Type B pancreatic cell (in vitro differentiated cells): ENCODE measurements at regions not wholly inside any gene's neighbourhood (a gene's known extent, or its start where the extent isn't known, plus 50 kb on each side); places are given as distances from the start of the nearest gene placed in this dataset.
"Not testable (repeated sequence)": the region's sequence is repeated elsewhere in the genome, so short reads cannot be mapped to it uniquely, and the experiment has no call there.

Source experiments
- DNase-seq: peaks from one replicate; pipeline ENCODE4 v3.0.0; 2021; ENCODE audit warnings: mixed read lengths; ENCODE audit not compliant: unreplicated experiment; ENCODE audit errors: extremely low spot score
- H3K27ac Mint-ChIP-seq: 2 replicates; pipeline ENCODE4 v1.8.0; 2021; ENCODE audit warnings: mild to moderate bottlenecking, mixed read lengths
- H3K27me3 Mint-ChIP-seq: 2 replicates; pipeline ENCODE4 v1.8.0; 2021; ENCODE audit warnings: mixed read lengths
- H3K36me3 Mint-ChIP-seq: 2 replicates; pipeline ENCODE4 v1.8.0; 2021; ENCODE audit warnings: mixed read lengths
- H3K4me1 Mint-ChIP-seq: one replicate; pipeline ENCODE4 v1.8.0; 2021; ENCODE audit warnings: mixed read lengths; ENCODE audit not compliant: unreplicated experiment
- H3K4me3 Mint-ChIP-seq: 2 replicates; pipeline ENCODE4 v1.8.0; 2021; ENCODE audit warnings: mild to moderate bottlenecking, mixed read lengths
- H3K9me3 Mint-ChIP-seq: 2 replicates; pipeline ENCODE4 v1.8.0; 2021; ENCODE audit warnings: mixed read lengths
- TF ChIP-seq, protein P1 (sequence below): fragments of 200-600 bp; sonication (generic); conservative IDR thresholded peaks from 2 replicates; pipeline ENCODE4 v1.5.0; 2021; ENCODE audit warnings: antibody characterized with exemption, mild to moderate bottlenecking

DNA sequence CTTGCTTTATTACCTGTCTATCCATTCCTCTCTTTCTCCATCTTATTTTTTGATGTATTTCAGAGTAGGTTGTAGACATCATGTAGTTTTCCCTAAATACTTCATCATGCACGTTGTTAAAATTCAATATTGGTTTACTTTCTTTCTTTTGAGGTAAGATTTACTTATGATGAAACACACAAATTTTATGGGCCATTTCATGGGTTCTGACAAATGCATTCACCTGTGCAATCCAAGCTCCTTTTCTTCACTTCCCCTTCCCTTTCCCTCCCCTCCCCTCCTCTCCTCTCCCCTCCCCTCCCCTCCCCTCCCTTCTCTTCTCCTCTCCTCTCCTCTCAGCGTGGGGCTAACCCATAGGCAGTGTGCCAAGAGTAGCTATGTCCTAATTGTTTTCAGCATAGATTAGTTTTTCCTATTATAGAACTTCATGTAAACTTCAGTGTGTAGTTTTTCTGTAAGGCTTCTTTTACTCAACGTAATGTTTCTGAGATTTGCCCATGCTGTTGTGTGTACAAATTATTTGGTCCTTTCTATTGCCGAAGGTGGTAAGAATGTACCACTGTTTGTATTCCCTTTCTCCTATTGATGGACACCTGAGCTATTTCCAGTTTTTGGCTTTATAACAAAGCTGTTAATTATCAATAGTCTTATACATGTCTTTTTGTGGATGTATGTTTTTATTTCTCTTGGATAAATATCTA is 92.9 kb upstream of the CLINT1 start:
- H3K27ac Mint-ChIP-seq, result no peak overlapping the region

DNA sequence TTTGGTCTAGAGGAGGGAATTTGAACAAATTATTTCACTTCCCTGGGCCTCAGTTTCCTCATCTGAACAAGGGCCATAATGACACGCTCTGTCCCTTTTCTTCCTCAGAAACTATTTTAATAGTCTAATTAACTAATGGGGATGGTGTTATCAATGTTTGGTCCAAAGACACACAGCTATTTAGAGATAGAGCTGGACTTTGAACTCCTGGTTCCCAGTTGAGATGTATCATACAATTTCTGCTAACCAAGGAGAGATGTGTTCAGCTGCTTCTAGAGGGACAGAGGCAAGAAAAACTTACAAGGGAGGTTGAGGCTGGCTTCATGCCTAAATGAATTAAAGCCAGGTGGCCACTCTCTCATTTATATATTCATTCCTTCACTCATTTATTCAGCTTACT is 90.6 kb upstream of the CLINT1 start:
- H3K27ac Mint-ChIP-seq, result no peak overlapping the region
- no peak for DNase-seq

More for the DNA sequence above, 92.9 kb upstream of the CLINT1 start:
- H3K9me3 Mint-ChIP-seq, result peaks cover 4% of the 10 kb centered on the region
- peaks cover 12% of the 10 kb centered on the region for H3K4me1 Mint-ChIP-seq
- TF ChIP-seq, protein P1, sequence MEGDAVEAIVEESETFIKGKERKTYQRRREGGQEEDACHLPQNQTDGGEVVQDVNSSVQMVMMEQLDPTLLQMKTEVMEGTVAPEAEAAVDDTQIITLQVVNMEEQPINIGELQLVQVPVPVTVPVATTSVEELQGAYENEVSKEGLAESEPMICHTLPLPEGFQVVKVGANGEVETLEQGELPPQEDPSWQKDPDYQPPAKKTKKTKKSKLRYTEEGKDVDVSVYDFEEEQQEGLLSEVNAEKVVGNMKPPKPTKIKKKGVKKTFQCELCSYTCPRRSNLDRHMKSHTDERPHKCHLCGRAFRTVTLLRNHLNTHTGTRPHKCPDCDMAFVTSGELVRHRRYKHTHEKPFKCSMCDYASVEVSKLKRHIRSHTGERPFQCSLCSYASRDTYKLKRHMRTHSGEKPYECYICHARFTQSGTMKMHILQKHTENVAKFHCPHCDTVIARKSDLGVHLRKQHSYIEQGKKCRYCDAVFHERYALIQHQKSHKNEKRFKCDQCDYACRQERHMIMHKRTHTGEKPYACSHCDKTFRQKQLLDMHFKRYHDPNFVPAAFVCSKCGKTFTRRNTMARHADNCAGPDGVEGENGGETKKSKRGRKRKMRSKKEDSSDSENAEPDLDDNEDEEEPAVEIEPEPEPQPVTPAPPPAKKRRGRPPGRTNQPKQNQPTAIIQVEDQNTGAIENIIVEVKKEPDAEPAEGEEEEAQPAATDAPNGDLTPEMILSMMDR, result no peak
- no peak for DNase-seq
- H3K36me3 Mint-ChIP-seq, result no peaks in the 10 kb centered on the region
- peaks cover 3% of the 10 kb centered on the region for H3K27me3 Mint-ChIP-seq
- H3K4me3 Mint-ChIP-seq, result no peak overlapping the region

DNA sequence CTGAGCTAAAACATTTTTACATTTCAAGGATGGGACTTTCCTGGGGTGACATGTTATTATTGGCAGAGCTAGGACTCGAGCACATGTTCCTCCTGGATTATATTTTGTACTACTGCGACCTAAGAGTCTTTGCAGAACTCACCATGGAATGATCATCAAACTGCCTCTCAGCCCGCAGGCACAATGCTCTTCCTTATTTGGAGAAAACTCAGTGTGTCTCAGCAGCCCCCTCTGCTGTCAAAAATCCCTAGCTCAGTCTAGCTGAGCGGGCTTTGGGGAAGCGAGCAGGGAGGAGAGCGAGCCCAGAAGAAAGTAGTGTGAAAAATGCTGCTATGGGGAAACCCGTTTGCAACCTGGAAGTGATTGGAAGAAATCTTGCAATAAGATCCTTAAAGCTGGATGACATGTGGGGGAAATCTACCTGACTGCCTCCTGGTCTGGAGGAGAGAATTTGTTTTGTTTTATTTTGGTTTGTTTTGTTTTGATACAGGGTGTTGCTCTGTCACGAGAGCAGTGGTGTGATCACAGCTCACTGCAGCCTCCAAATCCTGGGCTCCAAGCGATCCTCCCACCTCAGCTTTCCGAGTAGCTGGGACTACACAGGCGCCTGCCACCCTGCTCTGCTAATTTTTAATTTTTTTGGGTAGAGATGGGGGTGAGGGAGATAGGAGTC is 89.9 kb upstream of the CLINT1 start:
- H3K36me3 Mint-ChIP-seq, result no peaks in the 10 kb centered on the region
- H3K4me3 Mint-ChIP-seq, result peak overlapping the region; percentile 9
- H3K27me3 Mint-ChIP-seq, result peaks cover 3% of the 10 kb centered on the region
- TF ChIP-seq, protein P1, result peak; percentile 91
- H3K9me3 Mint-ChIP-seq, result peaks cover 4% of the 10 kb centered on the region
- H3K27ac Mint-ChIP-seq, result peak overlapping the region; percentile 66
- peaks cover 10% of the 10 kb centered on the region for H3K4me1 Mint-ChIP-seq
- DNase-seq, result peak; percentile 89

More for the DNA sequence above, 90.6 kb upstream of the CLINT1 start:
- TF ChIP-seq, protein P1, result no peak
- peaks cover 4% of the 10 kb centered on the region for H3K9me3 Mint-ChIP-seq
- H3K27me3 Mint-ChIP-seq, result peaks cover 3% of the 10 kb centered on the region
- no peak overlapping the region for H3K4me3 Mint-ChIP-seq
- no peaks in the 10 kb centered on the region for H3K36me3 Mint-ChIP-seq
- H3K4me1 Mint-ChIP-seq, result peaks cover 6% of the 10 kb centered on the region

GRCh38 chr5:157947156-157947555 is 88.2 kb upstream of the CLINT1 start:
- Mint-ChIP-seq H3K4me1 (peaks cover 10% of the 10 kb centered on the region), H3K27me3 (peaks cover 3% of the 10 kb centered on the region), H3K27ac (no peak overlapping the region), H3K36me3 (no peaks in the 10 kb centered on the region), H3K9me3 (peaks cover 4% of the 10 kb centered on the region), H3K4me3 (no peak overlapping the region)
- TF ChIP-seq, protein P1, result no peak
- DNase-seq, result no peak

DNA sequence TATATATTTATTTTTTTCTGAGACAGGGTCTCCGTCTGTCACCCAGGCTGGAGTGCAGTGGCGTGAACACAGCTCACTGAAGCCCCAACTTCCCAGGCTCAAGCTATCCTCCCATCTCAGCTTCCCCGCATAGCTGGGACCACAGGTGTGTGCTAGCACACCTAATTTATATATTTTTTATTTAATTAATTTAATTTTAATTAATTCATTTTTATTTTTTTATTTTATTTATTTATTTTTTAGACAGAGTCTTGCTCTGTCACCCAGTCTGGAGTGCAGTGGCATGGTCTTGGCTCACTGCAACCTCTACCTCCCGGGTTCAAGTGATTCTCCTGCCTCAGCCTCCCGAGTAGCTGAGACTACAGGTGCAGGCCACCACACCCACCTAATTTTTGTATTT is 86.9 kb upstream of the CLINT1 start:
- not testable (repeated sequence) for H3K9me3 Mint-ChIP-seq, H3K27ac Mint-ChIP-seq, H3K27me3 Mint-ChIP-seq, DNase-seq, H3K4me3 Mint-ChIP-seq, H3K36me3 Mint-ChIP-seq
- peaks cover 16% of the 10 kb centered on the region for H3K4me1 Mint-ChIP-seq

- TF ChIP-seq, protein P1, result no peak
- H3K4me3 Mint-ChIP-seq, result no peak overlapping the region
- peaks cover 16% of the 10 kb centered on the region for H3K4me1 Mint-ChIP-seq
- H3K9me3 Mint-ChIP-seq, result peaks cover 4% of the 10 kb centered on the region
- H3K36me3 Mint-ChIP-seq, result no peaks in the 10 kb centered on the region
- peak overlapping the region; percentile 29 for H3K27ac Mint-ChIP-seq
- DNase-seq, result no peak
- peaks cover 3% of the 10 kb centered on the region for H3K27me3 Mint-ChIP-seq
These were observed 86.0 kb upstream of the CLINT1 start for GRCh38 chr5:157944938-157945337.
